Parathyroid adenoma (tissue), 2 donors: ENCODE measurements at regions not wholly inside any gene's neighbourhood (a gene's known extent, or its start where the extent isn't known, plus 50 kb on each side); places are given as distances from the start of the nearest gene placed in this dataset.
A peak's percentile ranks its signal among the peaks of the same experiment; 100 is the strongest.

Experiments used
- H2AFZ ChIP-seq: fragments of 300-600 bp; sonication (generic); one replicate; pipeline ENCODE4 v1.7.0; 2017; ENCODE audit warnings: antibody characterized with exemption, mild to moderate bottlenecking
- H3K27ac ChIP-seq: fragments of 300-600 bp; sonication (generic); one replicate; pipeline ENCODE4 v1.7.0; 2017
- H3K27me3 ChIP-seq: fragments of 300-600 bp; sonication (generic); one replicate; pipeline ENCODE4 v1.7.0; 2017; ENCODE audit warnings: low read length; ENCODE audit not compliant: control insufficient read depth, insufficient read depth
- H3K36me3 ChIP-seq: fragments of 300-600 bp; sonication (generic); one replicate; pipeline ENCODE4 v1.7.0; 2017; ENCODE audit warnings: low read length; ENCODE audit not compliant: control insufficient read depth, insufficient read depth
- H3K4me1 ChIP-seq: fragments of 300-600 bp; sonication (generic); one replicate; pipeline ENCODE4 v1.7.0; 2017; ENCODE audit warnings: control low read depth
- H3K4me2 ChIP-seq: fragments of 300-600 bp; sonication (generic); one replicate; pipeline ENCODE4 v1.7.0; 2017; ENCODE audit warnings: low read length
- H3K4me3 ChIP-seq: fragments of 300-600 bp; sonication (generic); one replicate; pipeline ENCODE4 v1.7.0; 2017; ENCODE audit warnings: low read depth, low read length
- H3K79me2 ChIP-seq: fragments of 300-600 bp; sonication (generic); one replicate; pipeline ENCODE4 v1.7.0; 2017; ENCODE audit warnings: control low read depth
- H3K9ac ChIP-seq: fragments of 300-600 bp; sonication (generic); one replicate; pipeline ENCODE4 v1.7.0; 2017; ENCODE audit warnings: mild to moderate bottlenecking
- H3K9me3 ChIP-seq: fragments of 300-600 bp; sonication (generic); one replicate; pipeline ENCODE4 v1.7.0; 2017; ENCODE audit warnings: low read length; ENCODE audit not compliant: control insufficient read depth
- CTCF ChIP-seq: fragments of 300-600 bp; sonication (generic); IDR thresholded peaks from one replicate; pipeline ENCODE4 v1.7.0; 2017; ENCODE audit warnings: antibody characterized with exemption, mild to moderate bottlenecking
- donor health status: primary hyperparathyroidism.

- no peaks in the 10 kb centered on the region for H3K36me3 ChIP-seq
- no peak overlapping the region for H3K9ac ChIP-seq
- no peaks in the 10 kb centered on the region for H3K9me3 ChIP-seq
- peak overlapping the region; percentile 47 for H3K4me2 ChIP-seq
- peak; percentile 54 for TF ChIP-seq CTCF
- no peaks in the 10 kb centered on the region for H3K79me2 ChIP-seq
- no peak overlapping the region for H3K27ac ChIP-seq
- no peaks in the 10 kb centered on the region for H3K4me1 ChIP-seq
- no peaks in the 10 kb centered on the region for H3K27me3 ChIP-seq
- no peak overlapping the region for H3K4me3 ChIP-seq
- H2AFZ ChIP-seq, result no peak overlapping the region
Observed at GRCh38 chr6:119742188-119742803, 392.7 kb upstream of the MAN1A1 start.

GRCh38 chr6:119739769-119740168 is 390.2 kb upstream of the MAN1A1 start:
- no peaks in the 10 kb centered on the region for H3K79me2 ChIP-seq
- H3K4me3 ChIP-seq, result no peak overlapping the region
- no peaks in the 10 kb centered on the region for H3K4me1 ChIP-seq
- H3K9me3 ChIP-seq, result no peaks in the 10 kb centered on the region
- no peak overlapping the region for H3K9ac ChIP-seq
- no peak for TF ChIP-seq CTCF
- H3K36me3 ChIP-seq, result no peaks in the 10 kb centered on the region
- no peak overlapping the region for H3K27ac ChIP-seq
- H2AFZ ChIP-seq, result no peak overlapping the region
- no peaks in the 10 kb centered on the region for H3K27me3 ChIP-seq
- no peak overlapping the region for H3K4me2 ChIP-seq

GRCh38 chr6:119738425-119738824 is 388.9 kb upstream of the MAN1A1 start:
- no peak overlapping the region for H3K9ac ChIP-seq
- no peaks in the 10 kb centered on the region for H3K9me3 ChIP-seq
- no peaks in the 10 kb centered on the region for H3K79me2 ChIP-seq
- TF ChIP-seq CTCF, result no peak
- H3K4me3 ChIP-seq, result no peak overlapping the region
- no peaks in the 10 kb centered on the region for H3K27me3 ChIP-seq
- H3K27ac ChIP-seq, result no peak overlapping the region
- H3K36me3 ChIP-seq, result no peaks in the 10 kb centered on the region
- H3K4me2 ChIP-seq, result no peak overlapping the region
- H2AFZ ChIP-seq, result no peak overlapping the region
- H3K4me1 ChIP-seq, result no peaks in the 10 kb centered on the region

GRCh38 chr6:119736296-119737021 is 386.9 kb upstream of the MAN1A1 start:
- H2AFZ ChIP-seq, result no peak overlapping the region
- TF ChIP-seq CTCF, result no peak
- no peaks in the 10 kb centered on the region for H3K9me3 ChIP-seq
- H3K27me3 ChIP-seq, result no peaks in the 10 kb centered on the region
- H3K4me2 ChIP-seq, result no peak overlapping the region
- no peaks in the 10 kb centered on the region for H3K4me1 ChIP-seq
- H3K9ac ChIP-seq, result no peak overlapping the region
- H3K79me2 ChIP-seq, result no peaks in the 10 kb centered on the region
- no peak overlapping the region for H3K27ac ChIP-seq
- no peaks in the 10 kb centered on the region for H3K36me3 ChIP-seq
- no peak overlapping the region for H3K4me3 ChIP-seq

- Histone ChIP-seq H3K27me3 (no peaks in the 10 kb centered on the region), H3K79me2 (no peaks in the 10 kb centered on the region), H3K36me3 (no peaks in the 10 kb centered on the region), H3K4me3 (no peak overlapping the region), H3K4me2 (no peak overlapping the region), H3K27ac (no peak overlapping the region), H3K9ac (no peak overlapping the region), H3K4me1 (no peaks in the 10 kb centered on the region), H2AFZ (no peak overlapping the region), H3K9me3 (no peaks in the 10 kb centered on the region)
- TF ChIP-seq CTCF, result no peak
Observed at GRCh38 chr6:119735530-119735929, 386.0 kb upstream of the MAN1A1 start.
